AG09319 (cell line): ENCODE measurements at regions not wholly inside any gene's neighbourhood (a gene's known extent, or its start where the extent isn't known, plus 50 kb on each side); places are given as distances from the start of the nearest gene placed in this dataset.

Source experiments
- DNase-seq: peaks from one replicate; pipeline ENCODE4 v3.0.0-alpha.2; 2010; ENCODE audit warnings: low read depth; ENCODE audit errors: extremely low read depth
- TF ChIP-seq, protein P1 (sequence below): IDR thresholded peaks from 2 replicates; pipeline ENCODE4 v1.5.1; 2011; ENCODE audit warnings: low read depth, mild to moderate bottlenecking, inconsistent platforms, low read length, moderate library complexity

GRCh38 chr21:27369978-27370571 lies 403.2 kb upstream of the ADAMTS5 start:
- DNase-seq, result no peak
- TF ChIP-seq, protein P1, sequence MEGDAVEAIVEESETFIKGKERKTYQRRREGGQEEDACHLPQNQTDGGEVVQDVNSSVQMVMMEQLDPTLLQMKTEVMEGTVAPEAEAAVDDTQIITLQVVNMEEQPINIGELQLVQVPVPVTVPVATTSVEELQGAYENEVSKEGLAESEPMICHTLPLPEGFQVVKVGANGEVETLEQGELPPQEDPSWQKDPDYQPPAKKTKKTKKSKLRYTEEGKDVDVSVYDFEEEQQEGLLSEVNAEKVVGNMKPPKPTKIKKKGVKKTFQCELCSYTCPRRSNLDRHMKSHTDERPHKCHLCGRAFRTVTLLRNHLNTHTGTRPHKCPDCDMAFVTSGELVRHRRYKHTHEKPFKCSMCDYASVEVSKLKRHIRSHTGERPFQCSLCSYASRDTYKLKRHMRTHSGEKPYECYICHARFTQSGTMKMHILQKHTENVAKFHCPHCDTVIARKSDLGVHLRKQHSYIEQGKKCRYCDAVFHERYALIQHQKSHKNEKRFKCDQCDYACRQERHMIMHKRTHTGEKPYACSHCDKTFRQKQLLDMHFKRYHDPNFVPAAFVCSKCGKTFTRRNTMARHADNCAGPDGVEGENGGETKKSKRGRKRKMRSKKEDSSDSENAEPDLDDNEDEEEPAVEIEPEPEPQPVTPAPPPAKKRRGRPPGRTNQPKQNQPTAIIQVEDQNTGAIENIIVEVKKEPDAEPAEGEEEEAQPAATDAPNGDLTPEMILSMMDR, result no peak

GRCh38 chr21:27369234-27369633 lies 402.3 kb upstream of the ADAMTS5 start:
- DNase-seq, result no peak
- TF ChIP-seq, protein P1, result no peak

GRCh38 chr21:27366646-27367235 lies 399.9 kb upstream of the ADAMTS5 start:
- TF ChIP-seq, protein P1, result no peak
- no peak for DNase-seq

GRCh38 chr21:27366036-27366435 lies 399.1 kb upstream of the ADAMTS5 start:
- DNase-seq, result no peak
- TF ChIP-seq, protein P1, result no peak

- DNase-seq, result no peak
- TF ChIP-seq, protein P1, result no peak
These were observed 398.5 kb upstream of the ADAMTS5 start for GRCh38 chr21:27365394-27365793.

GRCh38 chr21:27363719-27364477 lies 397.0 kb upstream of the ADAMTS5 start:
- TF ChIP-seq, protein P1, result no peak
- peak; percentile 28 for DNase-seq

GRCh38 chr21:27362249-27362648 lies 395.4 kb upstream of the ADAMTS5 start:
- DNase-seq, result no peak
- TF ChIP-seq, protein P1, result no peak; the same call in 1 of the 2 replicates
